ENCODE measurements at regions not wholly inside any gene's neighbourhood (a gene's known extent, or its start where the extent isn't known, plus 50 kb on each side); places are given as distances from the start of the nearest gene placed in this dataset.

GRCh38 chr18:51821610-51822009 lies 518.4 kb upstream of the DCC start:
- TF ChIP-seq, protein P1, sequence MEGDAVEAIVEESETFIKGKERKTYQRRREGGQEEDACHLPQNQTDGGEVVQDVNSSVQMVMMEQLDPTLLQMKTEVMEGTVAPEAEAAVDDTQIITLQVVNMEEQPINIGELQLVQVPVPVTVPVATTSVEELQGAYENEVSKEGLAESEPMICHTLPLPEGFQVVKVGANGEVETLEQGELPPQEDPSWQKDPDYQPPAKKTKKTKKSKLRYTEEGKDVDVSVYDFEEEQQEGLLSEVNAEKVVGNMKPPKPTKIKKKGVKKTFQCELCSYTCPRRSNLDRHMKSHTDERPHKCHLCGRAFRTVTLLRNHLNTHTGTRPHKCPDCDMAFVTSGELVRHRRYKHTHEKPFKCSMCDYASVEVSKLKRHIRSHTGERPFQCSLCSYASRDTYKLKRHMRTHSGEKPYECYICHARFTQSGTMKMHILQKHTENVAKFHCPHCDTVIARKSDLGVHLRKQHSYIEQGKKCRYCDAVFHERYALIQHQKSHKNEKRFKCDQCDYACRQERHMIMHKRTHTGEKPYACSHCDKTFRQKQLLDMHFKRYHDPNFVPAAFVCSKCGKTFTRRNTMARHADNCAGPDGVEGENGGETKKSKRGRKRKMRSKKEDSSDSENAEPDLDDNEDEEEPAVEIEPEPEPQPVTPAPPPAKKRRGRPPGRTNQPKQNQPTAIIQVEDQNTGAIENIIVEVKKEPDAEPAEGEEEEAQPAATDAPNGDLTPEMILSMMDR (IDR thresholded peaks at IDR 0.05; ENCODE audit: low read depth, low read length), result no peak
- TF ChIP-seq EZH2phosphoT487 (IDR thresholded peaks at IDR 0.05; ENCODE audit: low read depth), result no peak
